ENCODE measurements at regions not wholly inside any gene's neighbourhood (a gene's known extent, or its start where the extent isn't known, plus 50 kb on each side); places are given as distances from the start of the nearest gene placed in this dataset.
"Not testable (repeated sequence)": the region's sequence is repeated elsewhere in the genome, so short reads cannot be mapped to it uniquely, and the experiment has no call there.

DNA sequence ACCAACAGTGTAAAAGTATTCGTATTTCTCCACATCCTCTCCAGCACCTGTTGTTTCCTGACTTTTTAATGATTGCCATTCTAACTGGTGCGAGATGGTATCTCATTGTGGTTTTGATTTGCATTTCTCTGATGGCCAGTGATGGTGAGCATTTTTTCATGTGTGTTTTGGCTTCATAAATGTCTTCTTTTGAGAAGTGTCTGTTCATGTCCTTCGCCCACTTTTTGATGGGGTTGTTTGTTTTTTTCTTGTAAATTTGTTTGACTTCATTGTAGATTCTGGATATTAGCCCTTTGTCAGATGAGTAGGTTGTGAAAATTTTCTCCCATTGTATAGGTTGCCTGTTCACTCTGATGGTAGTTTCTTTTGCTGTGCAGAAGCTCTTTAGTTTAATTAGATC is 86.9 kb downstream of the CCDC74A start:
- H3K9me3 Mint-ChIP-seq; H3K36me3 Mint-ChIP-seq; H3K4me1 Mint-ChIP-seq; ATAC-seq; intact Hi-C loops (cut with micrococcal nuclease); H3K27me3 ChIP-seq (ENCODE audit: control insufficient read depth, insufficient read depth, low read length); H3K4me3 Mint-ChIP-seq; H3K9me3 ChIP-seq (ENCODE audit: control insufficient read depth, insufficient read depth, low read length); DNase-seq; H3K4me1 ChIP-seq (ENCODE audit: control insufficient read depth, insufficient read depth, low read length); H3K4me3 ChIP-seq (ENCODE audit: low read length); H3K27ac Mint-ChIP-seq; H3K27ac ChIP-seq (ENCODE audit: low read length); H3K36me3 ChIP-seq (ENCODE audit: control insufficient read depth, insufficient read depth, low read length): not testable (repeated sequence)
- no CpG with 5 or more reads among the region's 3 CpGs for WGBS (ENCODE audit: insufficient coverage)
- peaks cover 17 to 20% of the 10 kb centered on the region in 2 donors for H3K27me3 Mint-ChIP-seq (ENCODE audit: low read depth in 2 of 2)

DNA sequence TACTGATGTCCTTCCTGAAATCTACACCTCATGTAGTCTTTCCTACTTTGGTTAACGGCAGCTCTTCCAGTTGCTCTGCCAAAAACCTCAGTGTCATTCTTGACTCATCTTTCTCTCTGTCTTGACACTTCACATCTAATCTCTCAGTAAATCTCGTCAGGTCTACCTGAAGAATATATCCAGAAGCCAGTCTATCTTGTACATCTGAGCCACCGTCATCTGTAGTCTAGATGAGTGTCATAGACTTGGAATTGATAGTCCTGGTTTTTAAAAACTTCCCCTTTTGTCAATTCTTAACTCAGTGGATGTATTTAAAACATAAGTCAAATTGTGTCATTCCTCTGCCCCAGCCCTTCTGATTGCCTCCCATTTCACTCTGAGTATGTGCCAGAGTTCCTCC is 90.6 kb downstream of the CCDC74A start:
- H3K9me3 ChIP-seq (ENCODE audit: control insufficient read depth, insufficient read depth, low read length); H3K27ac ChIP-seq (ENCODE audit: low read length); H3K27ac Mint-ChIP-seq; H3K9me3 Mint-ChIP-seq; H3K4me3 Mint-ChIP-seq; H3K4me1 ChIP-seq (ENCODE audit: control insufficient read depth, insufficient read depth, low read length); H3K36me3 ChIP-seq (ENCODE audit: control insufficient read depth, insufficient read depth, low read length); ATAC-seq; H3K36me3 Mint-ChIP-seq; intact Hi-C loops (cut with micrococcal nuclease); H3K27me3 ChIP-seq (ENCODE audit: control insufficient read depth, insufficient read depth, low read length); H3K4me1 Mint-ChIP-seq; H3K4me3 ChIP-seq (ENCODE audit: low read length); DNase-seq: not testable (repeated sequence)
- peaks cover 19 to 32% of the 10 kb centered on the region in 2 donors for H3K27me3 Mint-ChIP-seq (ENCODE audit: low read depth in 2 of 2)
- 67% methylated on average over 3 of the region's 3 CpGs for WGBS (ENCODE audit: insufficient coverage)

DNA sequence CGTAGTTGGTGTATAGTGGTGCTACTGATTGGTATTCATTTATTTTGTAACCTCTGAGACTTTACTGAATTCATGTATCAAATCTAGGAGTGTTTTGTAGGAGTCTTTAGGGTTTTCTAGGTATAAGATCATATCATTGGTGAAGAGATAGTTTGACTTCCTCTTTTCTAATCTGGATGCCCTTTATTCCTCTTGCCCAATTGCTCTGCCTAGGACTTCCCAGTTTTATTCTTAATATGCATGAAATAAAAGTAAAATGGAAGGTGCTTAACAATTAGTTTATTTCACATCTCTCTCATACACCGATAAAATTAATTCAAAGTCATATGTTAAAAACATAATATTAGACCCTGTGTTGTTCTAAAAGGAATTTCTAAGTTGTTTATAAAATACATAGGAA is 95.2 kb downstream of the CCDC74A start:
- ATAC-seq; DNase-seq; intact Hi-C loops (cut with micrococcal nuclease); H3K27me3 ChIP-seq (ENCODE audit: control insufficient read depth, insufficient read depth, low read length); H3K4me1 ChIP-seq (ENCODE audit: control insufficient read depth, insufficient read depth, low read length); H3K9me3 Mint-ChIP-seq; H3K4me3 Mint-ChIP-seq; H3K36me3 Mint-ChIP-seq; H3K27ac ChIP-seq (ENCODE audit: low read length); H3K36me3 ChIP-seq (ENCODE audit: control insufficient read depth, insufficient read depth, low read length); H3K27ac Mint-ChIP-seq; H3K4me1 Mint-ChIP-seq; H3K4me3 ChIP-seq (ENCODE audit: low read length); H3K9me3 ChIP-seq (ENCODE audit: control insufficient read depth, insufficient read depth, low read length): not testable (repeated sequence)
- peaks cover 14 to 26% of the 10 kb centered on the region in 2 donors for H3K27me3 Mint-ChIP-seq (ENCODE audit: low read depth in 2 of 2)
- no CpG with 5 or more reads among the region's 2 CpGs for WGBS (ENCODE audit: insufficient coverage)

DNA sequence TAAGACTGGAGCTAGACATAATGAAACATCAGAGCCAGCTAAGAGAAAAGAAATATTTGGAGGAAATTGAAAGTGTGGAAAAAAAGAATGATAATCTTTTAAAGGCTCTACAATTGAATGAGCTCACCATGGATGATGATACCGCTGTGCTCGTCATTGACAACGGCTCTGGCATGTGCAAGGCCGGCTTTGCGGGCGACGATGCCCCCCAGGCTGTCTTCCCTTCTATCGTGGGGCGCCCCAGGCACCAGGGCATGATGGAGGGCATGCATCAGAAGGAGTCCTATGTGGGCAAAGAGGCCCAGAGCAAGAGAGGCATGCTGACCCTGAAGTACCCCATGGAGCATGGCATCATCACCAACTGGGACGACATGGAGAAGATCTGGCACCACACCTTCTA is 98.3 kb downstream of the CCDC74A start:
- H3K36me3 Mint-ChIP-seq; H3K4me1 Mint-ChIP-seq; H3K27me3 ChIP-seq (ENCODE audit: control insufficient read depth, insufficient read depth, low read length); H3K27ac Mint-ChIP-seq; intact Hi-C loops (cut with micrococcal nuclease); H3K4me3 Mint-ChIP-seq; ATAC-seq; H3K4me3 ChIP-seq (ENCODE audit: low read length); H3K9me3 Mint-ChIP-seq; H3K27ac ChIP-seq (ENCODE audit: low read length); DNase-seq; H3K9me3 ChIP-seq (ENCODE audit: control insufficient read depth, insufficient read depth, low read length); H3K36me3 ChIP-seq (ENCODE audit: control insufficient read depth, insufficient read depth, low read length); H3K4me1 ChIP-seq (ENCODE audit: control insufficient read depth, insufficient read depth, low read length): not testable (repeated sequence)
- WGBS (ENCODE audit: insufficient coverage) = 91% methylated on average over 10 of the region's 10 CpGs
- H3K27me3 Mint-ChIP-seq (ENCODE audit: low read depth in 2 of 2) = peaks cover 2 to 13% of the 10 kb centered on the region in 2 donors

DNA sequence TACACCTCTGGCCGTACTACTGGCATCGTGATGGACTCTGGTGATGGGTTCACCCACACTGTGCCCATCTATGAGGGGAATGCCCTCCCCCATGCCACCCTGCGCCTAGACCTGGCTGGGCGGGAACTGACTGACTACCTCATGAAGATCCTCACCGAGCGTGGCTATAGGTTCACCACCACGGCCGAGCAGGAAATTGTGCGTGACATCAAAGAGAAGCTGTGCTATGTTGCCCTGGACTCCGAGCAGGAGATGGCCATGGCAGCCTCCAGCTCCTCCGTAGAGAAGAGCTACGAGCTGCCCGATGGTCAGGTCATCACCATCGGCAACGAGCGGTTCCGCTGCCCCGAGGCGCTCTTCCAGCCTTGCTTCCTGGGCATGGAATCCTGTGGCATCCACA is 98.9 kb downstream of the CCDC74A start:
- H3K27ac ChIP-seq (ENCODE audit: low read length); H3K4me1 Mint-ChIP-seq; H3K4me1 ChIP-seq (ENCODE audit: control insufficient read depth, insufficient read depth, low read length); H3K4me3 ChIP-seq (ENCODE audit: low read length); H3K36me3 ChIP-seq (ENCODE audit: control insufficient read depth, insufficient read depth, low read length); DNase-seq; H3K9me3 Mint-ChIP-seq; H3K27ac Mint-ChIP-seq; H3K4me3 Mint-ChIP-seq; H3K36me3 Mint-ChIP-seq; H3K27me3 ChIP-seq (ENCODE audit: control insufficient read depth, insufficient read depth, low read length); intact Hi-C loops (cut with micrococcal nuclease); ATAC-seq; H3K27me3 Mint-ChIP-seq (ENCODE audit: low read depth in 2 of 2); H3K9me3 ChIP-seq (ENCODE audit: control insufficient read depth, insufficient read depth, low read length): not testable (repeated sequence)
- 87% methylated on average over 19 of the region's 19 CpGs for WGBS (ENCODE audit: insufficient coverage)

DNA sequence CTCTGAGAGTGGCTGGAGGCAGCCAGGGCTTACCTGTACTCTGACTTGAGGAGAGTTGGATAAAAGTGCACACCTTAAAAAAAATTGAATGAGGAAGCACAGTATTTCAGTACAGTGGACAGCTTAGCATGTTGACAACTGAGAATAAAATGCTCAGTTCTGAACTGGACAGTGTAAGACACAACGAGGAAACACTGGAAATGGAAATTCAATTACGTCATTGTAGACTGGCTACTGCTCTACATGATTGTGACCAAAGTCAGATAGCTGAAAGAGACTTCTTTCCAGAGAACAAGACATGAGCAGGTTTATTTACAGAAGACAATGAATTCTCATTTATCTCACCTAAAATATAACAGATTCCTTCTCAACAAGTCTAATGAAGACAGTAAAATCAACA is 100.1 kb downstream of the CCDC74A start:
- intact Hi-C loops (cut with micrococcal nuclease) = not testable (repeated sequence)

DNA sequence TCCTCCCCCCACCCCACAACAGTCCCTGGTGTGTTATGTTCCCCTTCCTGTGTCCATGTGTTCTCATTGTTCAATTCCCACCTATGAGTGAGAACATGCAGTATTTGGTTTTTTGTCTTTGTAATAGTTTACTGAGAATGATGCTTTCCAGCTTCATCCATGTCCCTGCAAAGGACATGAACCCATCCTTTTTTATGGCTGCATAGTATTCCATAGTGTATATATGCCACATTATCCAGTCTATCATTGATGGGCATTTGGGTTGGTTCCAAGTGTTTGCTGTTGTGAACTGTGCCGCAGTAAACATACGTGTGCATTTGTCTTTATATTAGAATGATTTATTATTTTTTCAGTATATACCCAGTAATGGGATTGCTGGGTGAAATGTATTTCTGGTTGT is 104.0 kb downstream of the CCDC74A start:
- H3K9me3 ChIP-seq (ENCODE audit: control insufficient read depth, insufficient read depth, low read length); DNase-seq; H3K27ac ChIP-seq (ENCODE audit: low read length); H3K27me3 Mint-ChIP-seq (ENCODE audit: low read depth in 2 of 2); ATAC-seq; H3K36me3 Mint-ChIP-seq; H3K27me3 ChIP-seq (ENCODE audit: control insufficient read depth, insufficient read depth, low read length); H3K4me1 Mint-ChIP-seq; H3K4me1 ChIP-seq (ENCODE audit: control insufficient read depth, insufficient read depth, low read length); H3K27ac Mint-ChIP-seq; H3K9me3 Mint-ChIP-seq; H3K36me3 ChIP-seq (ENCODE audit: control insufficient read depth, insufficient read depth, low read length); intact Hi-C loops (cut with micrococcal nuclease); H3K4me3 ChIP-seq (ENCODE audit: low read length); H3K4me3 Mint-ChIP-seq: not testable (repeated sequence)
- WGBS (ENCODE audit: insufficient coverage) = no CpG with 5 or more reads among the region's 2 CpGs

More for the DNA sequence above, 100.1 kb downstream of the CCDC74A start:
- not testable (repeated sequence) for H3K27me3 Mint-ChIP-seq (ENCODE audit: low read depth in 2 of 2); H3K9me3 ChIP-seq (ENCODE audit: control insufficient read depth, insufficient read depth, low read length); DNase-seq; H3K4me1 ChIP-seq (ENCODE audit: control insufficient read depth, insufficient read depth, low read length); H3K27ac ChIP-seq (ENCODE audit: low read length); H3K4me1 Mint-ChIP-seq; H3K36me3 Mint-ChIP-seq; H3K4me3 Mint-ChIP-seq; ATAC-seq; H3K9me3 Mint-ChIP-seq; H3K4me3 ChIP-seq (ENCODE audit: low read length); H3K27ac Mint-ChIP-seq; H3K36me3 ChIP-seq (ENCODE audit: control insufficient read depth, insufficient read depth, low read length); H3K27me3 ChIP-seq (ENCODE audit: control insufficient read depth, insufficient read depth, low read length)
- 86% methylated on average over 2 of the region's 2 CpGs for WGBS (ENCODE audit: insufficient coverage)

DNA sequence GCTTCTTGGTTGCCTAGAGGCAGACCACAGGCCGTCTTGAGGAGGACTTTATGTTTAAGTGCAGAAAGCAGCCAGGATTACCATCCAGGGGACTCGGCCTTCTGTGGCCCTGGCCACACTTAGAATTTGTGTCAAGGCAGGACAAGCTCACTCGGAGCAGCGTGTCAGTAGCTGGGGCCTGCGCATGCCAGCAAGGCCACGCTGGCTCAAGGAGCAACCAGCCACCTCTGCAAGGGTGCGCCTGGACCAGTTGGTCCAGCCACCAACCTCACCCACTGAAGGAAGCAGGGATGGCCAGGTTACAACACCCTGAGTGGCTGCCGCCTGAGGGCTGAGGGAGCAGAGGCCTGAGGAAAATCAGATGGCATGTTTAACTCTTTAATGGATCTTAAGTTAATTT is 105.7 kb downstream of the CCDC74A start:
- ATAC-seq; H3K4me3 ChIP-seq (ENCODE audit: low read length); H3K27me3 Mint-ChIP-seq (ENCODE audit: low read depth in 2 of 2); H3K36me3 Mint-ChIP-seq; H3K27ac ChIP-seq (ENCODE audit: low read length); H3K4me3 Mint-ChIP-seq; H3K9me3 Mint-ChIP-seq; DNase-seq; intact Hi-C loops (cut with micrococcal nuclease); H3K4me1 Mint-ChIP-seq; H3K27me3 ChIP-seq (ENCODE audit: control insufficient read depth, insufficient read depth, low read length); H3K4me1 ChIP-seq (ENCODE audit: control insufficient read depth, insufficient read depth, low read length); H3K36me3 ChIP-seq (ENCODE audit: control insufficient read depth, insufficient read depth, low read length); H3K27ac Mint-ChIP-seq; H3K9me3 ChIP-seq (ENCODE audit: control insufficient read depth, insufficient read depth, low read length): not testable (repeated sequence)
- 84% methylated on average over 8 of the region's 8 CpGs for WGBS (ENCODE audit: insufficient coverage)
